NCI-H2227 (cell line): ENCODE measurements at regions not wholly inside any gene's neighbourhood (a gene's known extent, or its start where the extent isn't known, plus 50 kb on each side); places are given as distances from the start of the nearest gene placed in this dataset.
"Not testable (repeated sequence)": the region's sequence is repeated elsewhere in the genome, so short reads cannot be mapped to it uniquely, and the experiment has no call there.

ENCODE experiments used
- DNase-seq: peaks from one replicate; lab custom pipeline; 2025; ENCODE audit not compliant: unreplicated experiment; lab: John Stamatoyannopoulos, UW

GRCh38 chr1:29602203-29602602, 365.9 kb downstream of the PTPRU start:
- DNase-seq, result no peak

GRCh38 chr1:29601021-29601420, 364.7 kb downstream of the PTPRU start:
- no peak for DNase-seq

GRCh38 chr1:29599826-29600225, 363.5 kb downstream of the PTPRU start:
- no peak for DNase-seq

GRCh38 chr1:29599071-29599470, 362.7 kb downstream of the PTPRU start:
- DNase-seq, result no peak

- no peak for DNase-seq
These were observed 361.5 kb downstream of the PTPRU start for GRCh38 chr1:29597861-29598260.

GRCh38 chr1:29593601-29594382, 357.5 kb downstream of the PTPRU start:
- no peak for DNase-seq

GRCh38 chr1:29592731-29593130, 356.4 kb downstream of the PTPRU start:
- no peak for DNase-seq

- DNase-seq, result no peak
These were observed 355.9 kb downstream of the PTPRU start for GRCh38 chr1:29592261-29592615.

- DNase-seq, result no peak
These were observed 355.4 kb downstream of the PTPRU start for GRCh38 chr1:29591601-29592260.

- no peak for DNase-seq
These were observed 354.6 kb downstream of the PTPRU start for GRCh38 chr1:29590583-29591565.

GRCh38 chr1:29589716-29590115, 353.4 kb downstream of the PTPRU start:
- not testable (repeated sequence) for DNase-seq

- DNase-seq, result no peak
These were observed 350.8 kb downstream of the PTPRU start for GRCh38 chr1:29586991-29587745.

GRCh38 chr1:29586215-29586614, 349.9 kb downstream of the PTPRU start:
- DNase-seq, result no peak

GRCh38 chr1:29585656-29586055, 349.3 kb downstream of the PTPRU start:
- no peak for DNase-seq

GRCh38 chr1:29585201-29585600, 348.9 kb downstream of the PTPRU start:
- DNase-seq, result no peak

GRCh38 chr1:29584776-29585175, 348.5 kb downstream of the PTPRU start:
- no peak for DNase-seq

- DNase-seq, result no peak
These were observed 348.0 kb downstream of the PTPRU start for GRCh38 chr1:29584362-29584761.

GRCh38 chr1:29583727-29584126, 347.4 kb downstream of the PTPRU start:
- no peak for DNase-seq

- DNase-seq, result no peak
These were observed 344.9 kb downstream of the PTPRU start for GRCh38 chr1:29581256-29581655.

- no peak for DNase-seq
These were observed 343.6 kb downstream of the PTPRU start for GRCh38 chr1:29579821-29580425.
